ENCODE measurements at regions not wholly inside any gene's neighbourhood (a gene's known extent, or its start where the extent isn't known, plus 50 kb on each side); places are given as distances from the start of the nearest gene placed in this dataset.

DNA sequence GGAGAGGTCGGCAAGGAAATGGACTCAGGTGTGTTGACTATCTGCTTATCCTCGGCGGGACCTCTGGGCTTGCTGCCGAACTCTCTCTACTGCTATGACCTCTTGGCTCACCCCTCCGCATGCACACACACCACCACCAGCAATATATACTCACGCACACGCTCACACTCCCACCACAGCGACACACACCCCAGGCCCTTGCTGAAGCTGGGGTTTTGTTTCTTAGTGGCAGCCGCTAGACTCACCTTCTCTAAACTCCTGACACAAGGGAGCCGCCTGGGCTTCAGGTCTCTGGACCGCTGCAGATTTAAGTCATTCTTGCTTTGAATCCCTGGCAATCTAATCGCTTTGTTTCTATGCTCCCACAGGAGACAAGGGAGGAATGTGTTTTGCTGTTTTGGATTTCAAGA, 59.4 kb upstream of the BACH2 start:
- H3K27ac ChIP-seq, result no peak overlapping the region
- H3K36me3 ChIP-seq, result no peaks in the 10 kb centered on the region
- intact Hi-C loops (cut with DNase I), result no loop called here
- no peaks in the 10 kb centered on the region for H3K4me1 ChIP-seq
- H3K9me3 ChIP-seq, result no peaks in the 10 kb centered on the region
- DNase-seq (ENCODE audit: extremely low spot score in 2 of 2), result no peak
- TF ChIP-seq POLR2A (IDR thresholded peaks at IDR 0.05) (no peak), POLR2AphosphoS5 (IDR thresholded peaks at IDR 0.05; ENCODE audit: insufficient read depth in 1 of 2, low read depth in 1 of 2) (no peak)
- TF ChIP-seq, protein P1, sequence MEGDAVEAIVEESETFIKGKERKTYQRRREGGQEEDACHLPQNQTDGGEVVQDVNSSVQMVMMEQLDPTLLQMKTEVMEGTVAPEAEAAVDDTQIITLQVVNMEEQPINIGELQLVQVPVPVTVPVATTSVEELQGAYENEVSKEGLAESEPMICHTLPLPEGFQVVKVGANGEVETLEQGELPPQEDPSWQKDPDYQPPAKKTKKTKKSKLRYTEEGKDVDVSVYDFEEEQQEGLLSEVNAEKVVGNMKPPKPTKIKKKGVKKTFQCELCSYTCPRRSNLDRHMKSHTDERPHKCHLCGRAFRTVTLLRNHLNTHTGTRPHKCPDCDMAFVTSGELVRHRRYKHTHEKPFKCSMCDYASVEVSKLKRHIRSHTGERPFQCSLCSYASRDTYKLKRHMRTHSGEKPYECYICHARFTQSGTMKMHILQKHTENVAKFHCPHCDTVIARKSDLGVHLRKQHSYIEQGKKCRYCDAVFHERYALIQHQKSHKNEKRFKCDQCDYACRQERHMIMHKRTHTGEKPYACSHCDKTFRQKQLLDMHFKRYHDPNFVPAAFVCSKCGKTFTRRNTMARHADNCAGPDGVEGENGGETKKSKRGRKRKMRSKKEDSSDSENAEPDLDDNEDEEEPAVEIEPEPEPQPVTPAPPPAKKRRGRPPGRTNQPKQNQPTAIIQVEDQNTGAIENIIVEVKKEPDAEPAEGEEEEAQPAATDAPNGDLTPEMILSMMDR (IDR thresholded peaks at IDR 0.05), result no peak
- no peaks in the 10 kb centered on the region for H3K27me3 ChIP-seq
- H3K4me3 ChIP-seq, result no peak overlapping the region

DNA sequence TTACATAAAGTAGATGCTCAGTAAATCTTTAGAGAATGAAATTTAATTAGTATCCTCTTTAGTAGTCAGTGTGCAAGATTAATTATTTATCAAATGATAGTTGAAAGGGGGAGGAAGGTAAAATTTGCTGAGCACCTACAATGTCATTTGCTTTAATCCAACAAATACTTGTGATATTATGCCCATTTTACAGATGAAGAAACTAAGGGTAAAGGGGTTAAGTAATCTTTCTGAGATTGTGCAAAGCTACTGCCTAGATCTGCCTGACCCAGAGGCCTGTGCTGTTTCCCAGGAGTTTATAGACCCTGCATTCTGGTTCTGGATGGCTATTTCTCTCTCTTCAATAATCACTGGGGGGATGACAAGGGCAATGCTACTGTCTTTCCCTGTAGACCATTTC, 58.3 kb upstream of the BACH2 start:
- no peak for DNase-seq (ENCODE audit: extremely low spot score in 2 of 2)
- no peaks in the 10 kb centered on the region for H3K36me3 ChIP-seq
- no peaks in the 10 kb centered on the region for H3K9me3 ChIP-seq
- no peaks in the 10 kb centered on the region for H3K27me3 ChIP-seq
- H3K4me3 ChIP-seq, result no peak overlapping the region
- TF ChIP-seq POLR2AphosphoS5 (IDR thresholded peaks at IDR 0.05; ENCODE audit: insufficient read depth in 1 of 2, low read depth in 1 of 2) (no peak), POLR2A (IDR thresholded peaks at IDR 0.05) (no peak)
- TF ChIP-seq, protein P1 (IDR thresholded peaks at IDR 0.05), result no peak
- H3K27ac ChIP-seq, result no peak overlapping the region
- intact Hi-C loops (cut with DNase I), result no loop called here
- no peaks in the 10 kb centered on the region for H3K4me1 ChIP-seq

DNA sequence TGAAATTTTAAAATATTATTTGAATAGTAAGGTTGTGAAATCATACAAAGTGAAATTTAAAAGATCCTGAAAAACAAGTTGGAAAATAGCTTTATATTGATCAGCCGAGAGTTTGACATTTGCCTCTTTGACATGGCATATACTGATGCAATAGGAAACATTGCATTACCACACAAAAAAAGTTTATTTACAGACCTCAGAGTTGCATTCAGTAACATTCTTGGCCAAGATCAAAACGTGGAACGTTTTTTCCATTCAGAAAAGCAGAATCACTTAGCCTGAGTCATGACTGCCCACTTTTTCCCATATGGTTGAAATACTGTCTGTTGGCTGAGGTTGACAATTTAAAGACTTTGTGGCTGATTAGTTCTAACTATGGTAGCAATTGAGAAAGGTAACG, 55.1 kb upstream of the BACH2 start:
- intact Hi-C loops (cut with DNase I), result no loop called here
- no peak overlapping the region for H3K27ac ChIP-seq
- no peaks in the 10 kb centered on the region for H3K27me3 ChIP-seq
- no peak for DNase-seq (ENCODE audit: extremely low spot score in 2 of 2)
- H3K36me3 ChIP-seq, result no peaks in the 10 kb centered on the region
- no peaks in the 10 kb centered on the region for H3K9me3 ChIP-seq
- H3K4me1 ChIP-seq, result no peaks in the 10 kb centered on the region
- TF ChIP-seq POLR2A (IDR thresholded peaks at IDR 0.05), result no peak
- no peak for TF ChIP-seq POLR2AphosphoS5 (IDR thresholded peaks at IDR 0.05; ENCODE audit: insufficient read depth in 1 of 2, low read depth in 1 of 2)
- TF ChIP-seq, protein P1 (IDR thresholded peaks at IDR 0.05), result no peak
- H3K4me3 ChIP-seq, result no peak overlapping the region

DNA sequence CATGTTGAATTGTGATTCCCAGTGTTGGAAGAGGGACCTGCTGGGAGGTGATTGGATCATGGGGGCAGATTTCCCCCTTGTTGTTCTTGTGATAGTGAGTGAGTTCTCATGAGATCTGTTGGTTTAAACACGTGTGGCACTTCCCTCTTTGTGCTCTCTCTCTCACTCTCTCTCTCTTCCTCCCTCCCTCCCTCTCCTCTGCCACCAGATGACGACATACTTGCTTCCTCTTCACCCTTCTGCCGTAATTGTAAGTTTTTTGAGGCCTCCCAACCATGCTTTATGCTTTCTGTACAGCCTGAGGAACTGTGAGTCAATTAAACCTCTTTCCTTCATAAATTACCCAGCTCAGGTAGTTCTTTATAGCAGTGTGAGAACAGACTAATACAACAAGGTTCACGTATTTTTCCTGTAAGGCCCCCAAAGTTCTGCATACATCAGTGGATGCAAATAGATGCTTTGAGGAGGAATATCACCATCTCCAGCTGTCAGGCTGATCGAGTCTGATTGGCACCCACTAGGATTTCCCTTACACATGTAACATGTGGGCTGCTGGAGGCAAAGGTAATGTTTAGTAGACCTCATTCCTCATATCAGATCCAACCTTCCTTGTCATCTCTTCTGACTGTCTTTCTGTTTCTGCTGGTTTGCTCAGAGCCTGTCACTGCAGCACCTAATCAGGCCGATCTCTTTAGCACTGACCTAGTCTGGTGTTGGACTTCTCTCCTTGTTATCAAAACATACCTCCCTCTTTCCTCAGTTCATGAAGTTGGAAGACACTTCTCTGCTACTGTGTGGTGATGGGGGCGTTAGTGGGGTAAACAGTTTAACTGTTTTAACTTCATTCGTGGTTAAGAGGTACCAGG, 54.3 kb upstream of the BACH2 start:
- H3K27ac ChIP-seq, result no peak overlapping the region
- intact Hi-C loops (cut with DNase I), result no loop called here
- TF ChIP-seq POLR2AphosphoS5 (IDR thresholded peaks at IDR 0.05; ENCODE audit: insufficient read depth in 1 of 2, low read depth in 1 of 2) (no peak), POLR2A (IDR thresholded peaks at IDR 0.05) (no peak)
- TF ChIP-seq, protein P1 (IDR thresholded peaks at IDR 0.05), result no peak
- H3K9me3 ChIP-seq, result no peaks in the 10 kb centered on the region
- H3K36me3 ChIP-seq, result no peaks in the 10 kb centered on the region
- H3K4me1 ChIP-seq, result no peaks in the 10 kb centered on the region
- DNase-seq (ENCODE audit: extremely low spot score in 2 of 2), result no peak
- H3K27me3 ChIP-seq, result no peaks in the 10 kb centered on the region
- H3K4me3 ChIP-seq, result no peak overlapping the region

DNA sequence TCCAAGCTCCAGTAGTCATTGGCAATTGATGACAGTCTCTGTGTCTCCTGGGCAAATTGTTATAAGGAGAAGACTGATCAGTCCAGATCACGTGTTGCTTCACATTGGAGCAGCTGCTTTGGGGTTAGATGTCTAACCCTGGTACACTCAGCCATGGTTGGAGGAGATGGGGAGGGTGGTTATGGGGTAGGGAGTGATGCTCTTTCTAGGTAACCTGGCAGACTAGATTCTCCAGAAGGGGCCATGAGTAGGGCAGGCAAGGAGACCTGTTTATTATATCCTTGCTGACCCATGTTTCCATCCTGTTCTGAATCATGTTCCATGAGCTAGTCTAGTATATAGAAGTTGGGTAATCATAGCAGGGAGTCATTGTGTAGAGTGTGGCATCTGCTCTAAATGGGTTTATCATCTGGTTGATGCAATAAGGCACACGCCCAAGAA, 50.8 kb upstream of the BACH2 start:
- TF ChIP-seq POLR2AphosphoS5 (IDR thresholded peaks at IDR 0.05; ENCODE audit: insufficient read depth in 1 of 2, low read depth in 1 of 2) (no peak), POLR2A (IDR thresholded peaks at IDR 0.05) (no peak)
- TF ChIP-seq, protein P1 (IDR thresholded peaks at IDR 0.05), result no peak
- H3K27me3 ChIP-seq, result no peaks in the 10 kb centered on the region
- H3K27ac ChIP-seq, result no peak overlapping the region
- H3K4me3 ChIP-seq, result no peak overlapping the region
- no peaks in the 10 kb centered on the region for H3K9me3 ChIP-seq
- DNase-seq (ENCODE audit: extremely low spot score in 2 of 2), result no peak
- H3K36me3 ChIP-seq, result no peaks in the 10 kb centered on the region
- H3K4me1 ChIP-seq, result no peaks in the 10 kb centered on the region
- intact Hi-C loops (cut with DNase I), result no loop called here
